Glomerular endothelial cell (primary cell): ENCODE measurements at regions not wholly inside any gene's neighbourhood (a gene's known extent, or its start where the extent isn't known, plus 50 kb on each side); places are given as distances from the start of the nearest gene placed in this dataset.
"Not testable (repeated sequence)": the region's sequence is repeated elsewhere in the genome, so short reads cannot be mapped to it uniquely, and the experiment has no call there.

Experiments
- DNase-seq: peaks from one replicate; pipeline ENCODE4 v3.0.0-alpha.2; 2011; ENCODE audit warnings: low read depth, low spot score; ENCODE audit errors: extremely low read depth

DNA sequence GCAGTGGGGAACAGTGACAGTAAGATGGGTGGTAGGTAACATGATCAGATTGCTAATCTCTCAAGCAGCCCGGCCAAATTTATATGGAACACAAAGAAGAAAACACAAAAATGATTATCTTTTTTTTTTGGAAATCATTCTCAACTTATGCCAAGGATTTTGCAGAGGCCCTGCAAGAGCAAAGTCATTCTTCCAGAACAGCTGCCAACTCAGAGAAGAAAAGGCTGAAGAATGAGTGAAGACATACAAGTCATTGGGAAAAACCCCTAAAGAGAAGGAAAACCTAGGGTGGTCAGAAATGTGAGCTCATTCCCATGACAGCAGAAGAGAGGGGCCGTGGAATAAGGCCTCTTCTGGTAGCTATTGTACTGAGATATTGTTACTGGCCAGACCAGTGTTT lies 246.7 kb downstream of the SHOX2 start:
- no peak for DNase-seq

DNA sequence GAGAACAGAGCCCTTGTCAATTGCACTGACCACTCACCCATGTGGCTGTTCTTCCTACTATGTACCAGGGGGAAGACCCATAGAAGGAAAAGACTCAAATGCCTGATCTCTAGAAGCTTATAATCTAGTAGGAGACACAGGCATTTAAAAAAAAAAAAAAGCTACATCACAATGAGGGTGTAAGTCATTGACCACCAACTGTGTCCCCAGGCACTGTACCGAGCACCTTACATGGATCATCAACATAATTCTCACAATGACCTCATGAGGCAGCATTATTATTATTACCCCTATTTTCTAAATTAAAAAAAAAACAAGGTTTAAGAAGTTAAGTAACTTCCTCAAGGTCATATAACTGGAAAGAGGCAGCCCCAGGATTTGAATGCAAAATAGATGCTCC lies 247.4 kb downstream of the SHOX2 start:
- no peak for DNase-seq

DNA sequence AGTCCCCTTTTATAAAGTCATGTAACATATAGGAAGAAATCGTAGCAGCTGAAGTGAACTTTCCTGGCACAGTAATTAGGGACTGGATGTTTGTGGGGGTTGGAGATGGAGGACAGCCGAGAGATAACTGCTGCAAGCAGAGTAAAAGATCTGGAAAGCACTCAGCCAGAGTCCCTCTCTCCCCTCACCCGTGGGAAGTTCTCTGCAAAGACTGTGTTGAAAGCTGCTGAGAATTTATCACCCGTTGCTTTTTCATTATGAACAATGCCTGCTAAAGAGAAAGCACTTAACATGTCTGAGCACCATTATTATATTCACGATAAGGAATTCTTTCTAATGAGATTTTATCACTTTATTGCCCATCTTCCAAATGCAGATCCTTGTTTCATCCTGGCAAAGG lies 248.8 kb downstream of the SHOX2 start:
- no peak for DNase-seq

DNA sequence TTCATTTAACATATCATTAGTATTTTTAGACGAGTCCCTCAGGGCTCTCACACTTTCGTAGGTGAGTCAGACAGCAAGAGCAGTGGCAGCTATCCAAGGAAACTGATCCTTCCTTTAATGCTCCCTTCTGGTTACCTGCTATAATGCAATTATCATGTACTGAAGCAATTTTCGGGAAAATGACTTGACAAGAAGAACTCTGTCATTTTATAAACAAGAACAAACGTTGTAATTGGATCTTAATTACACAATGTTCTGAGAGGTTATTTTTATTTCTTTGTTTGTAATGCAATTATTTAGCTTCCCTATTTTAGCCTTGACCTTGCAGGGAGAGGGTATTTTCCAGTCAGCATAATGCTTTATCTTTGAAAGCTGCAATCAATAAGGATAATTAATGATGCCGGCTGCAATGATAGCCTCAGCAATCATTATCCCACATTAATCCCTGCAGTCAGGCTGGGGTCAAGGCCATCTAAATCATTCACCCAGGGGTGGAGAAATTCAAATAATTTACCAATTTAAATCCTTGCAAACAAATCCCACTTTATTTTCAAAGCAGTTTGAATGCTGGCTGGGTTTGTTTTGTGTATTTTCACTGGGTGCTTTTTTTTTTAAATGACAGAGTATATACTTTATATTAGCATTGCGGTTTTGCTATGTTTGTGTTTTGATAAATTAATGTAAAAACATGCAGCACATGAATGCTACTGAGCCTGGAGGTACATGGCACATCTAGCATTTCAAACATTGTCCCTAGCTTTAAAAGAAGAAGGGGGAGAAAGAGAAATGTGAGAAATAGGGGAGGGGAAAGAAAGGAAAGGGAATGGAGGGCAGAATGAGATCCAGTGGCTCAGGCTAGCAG lies 249.9 kb downstream of the SHOX2 start:
- no peak for DNase-seq

DNA sequence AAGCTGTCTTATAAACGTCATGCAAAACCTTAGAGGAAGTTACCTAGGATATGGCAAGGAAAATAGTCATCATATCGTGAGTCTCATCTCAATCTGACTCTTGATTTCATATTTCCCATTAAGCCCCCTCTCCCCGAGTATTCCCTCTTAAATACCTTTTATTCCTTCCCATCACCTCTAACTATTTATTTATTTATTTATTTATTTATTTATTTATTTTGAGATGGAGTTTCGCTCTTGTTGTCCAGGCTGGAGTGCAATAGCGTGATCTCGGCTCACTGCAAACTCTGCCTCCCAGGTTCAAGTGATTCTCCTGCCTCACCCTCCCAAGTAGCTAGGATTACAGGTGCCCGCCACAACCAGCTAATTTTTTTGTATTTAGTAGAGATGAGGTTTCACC lies 260.4 kb downstream of the SHOX2 start:
- not testable (repeated sequence) for DNase-seq

DNA sequence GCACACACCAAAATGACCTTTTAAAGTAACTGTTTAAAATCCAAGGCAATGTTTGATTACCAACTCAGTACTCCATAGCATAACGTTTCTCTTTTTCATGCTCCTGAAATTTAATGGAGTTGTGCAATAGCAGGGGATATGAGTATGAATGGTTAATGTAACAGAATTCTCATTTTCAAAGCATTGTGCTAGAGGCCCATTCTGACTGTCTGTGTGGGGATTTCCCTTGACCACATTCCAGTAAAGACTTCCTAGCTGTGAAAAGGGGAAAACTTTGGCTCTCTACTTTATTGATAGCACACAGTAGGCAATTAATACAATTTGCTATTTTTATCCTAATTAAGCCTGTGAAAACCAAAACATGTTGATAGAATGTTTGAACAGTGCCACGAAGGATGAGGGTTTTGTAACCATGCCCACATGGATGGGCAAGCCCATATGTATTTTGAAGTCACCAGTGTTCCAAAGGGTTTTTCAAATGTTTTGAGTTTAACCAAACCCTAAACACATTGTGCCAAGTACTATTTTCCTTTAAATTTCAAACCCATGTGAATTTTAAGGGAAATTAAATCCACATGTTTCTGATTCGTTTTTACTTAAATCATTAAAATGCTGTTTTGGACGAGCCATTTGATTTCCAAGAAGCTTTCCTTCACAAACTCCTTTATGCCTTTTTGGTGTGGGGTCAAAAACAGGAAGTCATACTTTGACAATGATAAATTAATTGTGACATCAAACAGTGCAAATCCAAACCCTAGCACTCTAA lies 261.2 kb downstream of the SHOX2 start:
- no peak for DNase-seq

DNA sequence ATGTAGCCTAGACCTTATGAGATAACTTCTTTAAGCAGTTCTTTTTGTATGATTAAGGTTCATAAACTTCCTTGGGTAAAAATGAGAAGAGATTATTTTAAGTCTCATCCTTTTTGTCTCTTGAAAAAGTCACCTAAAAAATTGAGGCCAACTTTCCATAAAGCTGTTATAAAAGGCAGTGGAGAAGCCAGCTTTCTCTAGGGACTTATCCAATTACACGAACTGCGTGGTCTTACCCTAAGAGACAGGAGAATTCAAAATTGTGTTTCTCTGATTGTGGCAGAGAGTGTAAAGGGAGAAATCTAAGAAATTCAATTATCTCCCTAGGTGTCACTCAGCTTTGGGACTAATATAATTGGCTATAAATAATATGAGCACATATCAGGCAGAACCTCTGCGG lies 262.0 kb downstream of the SHOX2 start:
- DNase-seq = no peak

DNA sequence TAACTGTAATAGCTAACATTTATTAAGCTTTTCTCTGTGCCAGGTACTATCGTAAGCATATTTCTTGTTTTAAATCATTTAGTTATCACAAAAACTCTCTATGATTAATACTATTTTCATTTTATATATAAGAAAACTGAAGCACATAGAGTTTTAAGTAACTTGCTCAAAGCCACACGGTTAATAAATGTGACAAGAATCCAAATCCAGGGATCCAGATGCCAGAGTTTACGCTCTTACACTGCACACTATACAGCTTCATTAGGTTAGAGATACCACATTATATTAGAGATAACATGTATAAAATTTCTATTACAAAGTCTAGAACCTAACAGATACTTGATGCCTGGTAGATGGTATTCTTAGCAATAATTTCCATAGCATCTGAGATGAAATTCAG lies 265.2 kb downstream of the SHOX2 start:
- no peak for DNase-seq

DNA sequence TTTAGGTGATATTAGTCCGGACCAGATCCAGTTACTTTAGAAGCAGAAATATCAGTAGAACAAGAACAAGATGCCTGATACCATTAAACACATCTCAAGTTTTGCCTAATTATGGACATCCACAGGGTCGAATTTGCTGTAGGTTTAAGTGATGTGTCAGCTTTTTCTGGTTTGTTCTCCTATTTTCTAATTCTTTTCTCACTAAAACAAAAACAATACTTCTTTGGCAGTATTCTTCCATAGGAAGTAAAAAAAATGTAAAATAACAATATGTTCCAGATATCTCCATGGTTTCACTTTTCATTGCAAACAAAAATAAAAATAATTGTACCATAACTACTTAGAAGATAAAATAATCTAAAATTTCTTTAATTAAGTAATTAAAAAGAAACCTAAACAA lies 265.7 kb downstream of the SHOX2 start:
- no peak for DNase-seq

DNA sequence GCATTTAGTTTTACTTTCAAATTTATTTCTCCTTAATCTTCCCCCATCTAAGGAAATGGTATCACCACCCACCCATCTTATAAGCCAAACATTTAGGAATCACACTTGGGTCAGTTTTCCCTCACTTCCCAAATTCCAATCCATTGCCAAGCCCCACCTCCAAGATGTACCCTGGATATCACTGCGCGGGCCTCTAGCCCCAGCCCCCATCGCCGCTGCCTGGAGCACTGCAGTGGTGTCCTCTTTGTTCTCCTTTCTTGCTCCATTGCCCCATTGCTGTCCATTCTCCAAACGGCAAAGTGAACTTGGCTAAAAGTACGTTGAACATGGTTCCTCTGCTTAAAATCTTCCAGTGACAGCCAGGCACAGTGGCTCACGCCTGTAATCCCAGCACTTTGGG lies 267.8 kb downstream of the SHOX2 start:
- no peak for DNase-seq

DNA sequence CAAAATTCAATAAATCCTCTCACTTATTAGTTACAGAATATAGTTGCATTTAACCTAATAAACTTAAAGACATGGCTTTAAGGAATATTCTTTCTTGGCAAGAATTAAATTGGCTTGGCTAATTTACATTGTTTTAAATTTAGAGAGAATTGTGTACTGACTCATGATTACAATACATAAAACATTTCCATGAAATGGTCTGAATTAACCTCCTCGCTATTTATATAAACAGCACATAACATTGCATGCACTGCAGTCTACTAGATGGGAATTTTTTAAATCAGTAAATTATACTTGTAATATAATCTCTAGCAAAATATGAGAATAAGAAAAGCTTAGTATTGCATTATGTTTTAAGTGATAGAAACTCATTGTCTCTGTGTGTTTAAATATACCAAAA lies 268.9 kb downstream of the SHOX2 start:
- DNase-seq = no peak

DNA sequence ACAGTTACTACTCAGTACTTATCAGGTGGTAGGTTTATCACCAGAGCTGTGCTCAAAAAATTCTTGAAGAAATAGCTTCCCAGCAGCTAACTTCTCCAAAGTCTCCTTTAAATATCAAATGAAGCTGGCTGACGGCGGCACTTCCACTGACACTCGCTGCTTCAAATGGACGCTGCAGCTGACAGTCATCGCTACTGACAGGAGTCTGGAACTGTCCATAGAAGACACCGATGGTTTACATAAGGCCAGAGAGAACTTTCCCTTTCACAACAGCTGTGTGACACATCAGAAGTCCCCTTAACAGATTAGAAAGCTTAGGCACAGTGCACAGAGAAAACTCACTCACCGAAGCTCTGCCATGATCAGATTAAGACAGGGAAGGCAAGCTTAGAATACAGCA lies 270.2 kb downstream of the SHOX2 start:
- DNase-seq = no peak

DNA sequence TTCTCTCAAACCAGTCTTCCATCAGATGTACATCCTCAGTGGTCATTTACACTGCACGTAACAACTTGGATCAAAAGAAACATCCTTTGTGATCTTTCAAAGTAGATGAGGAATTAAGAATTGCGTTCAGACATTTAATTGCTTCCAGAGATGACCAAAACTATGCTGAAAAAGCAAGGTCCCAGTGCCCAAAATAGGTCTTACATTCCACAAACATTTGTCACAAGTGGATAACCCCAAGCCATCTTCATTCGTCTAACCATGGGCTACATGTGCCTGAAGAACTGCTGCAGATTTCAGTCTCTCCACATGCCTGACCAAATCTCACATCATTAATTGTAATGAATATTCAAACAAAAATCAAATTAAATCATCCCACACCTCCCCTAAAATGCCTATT lies 273.6 kb downstream of the SHOX2 start:
- no peak for DNase-seq

DNA sequence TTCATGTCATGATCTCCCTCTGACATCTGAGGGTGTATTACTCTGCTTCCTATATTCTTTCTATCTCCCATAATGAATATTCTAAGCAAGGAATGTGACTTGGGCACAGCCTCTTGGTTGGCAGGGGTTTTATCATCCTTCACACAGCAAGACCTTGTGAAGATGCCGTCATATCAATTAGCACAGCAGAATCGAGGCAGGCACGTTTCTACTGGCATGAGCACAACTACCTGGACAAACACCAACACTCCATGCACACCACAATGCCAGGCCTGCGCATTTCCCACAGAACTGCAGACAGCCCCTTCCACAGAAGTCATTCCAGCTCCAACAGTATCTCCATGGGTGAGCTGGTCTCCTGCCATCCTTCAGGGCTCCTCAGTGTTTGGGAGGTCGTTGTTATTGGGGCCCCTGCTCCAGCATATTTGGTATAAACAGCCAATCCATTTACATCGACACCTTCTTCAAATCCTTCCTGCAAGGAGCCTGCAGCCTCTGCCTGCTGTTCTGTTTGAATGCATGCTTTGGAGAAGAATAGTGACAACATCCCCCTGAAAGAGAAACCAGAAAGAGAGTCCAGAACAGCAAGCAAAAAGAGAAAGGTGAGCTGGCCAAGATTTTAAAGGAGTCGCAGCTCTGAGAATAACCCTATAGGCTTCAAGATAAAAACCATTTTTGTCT lies 275.5 kb downstream of the SHOX2 start:
- no peak for DNase-seq

DNA sequence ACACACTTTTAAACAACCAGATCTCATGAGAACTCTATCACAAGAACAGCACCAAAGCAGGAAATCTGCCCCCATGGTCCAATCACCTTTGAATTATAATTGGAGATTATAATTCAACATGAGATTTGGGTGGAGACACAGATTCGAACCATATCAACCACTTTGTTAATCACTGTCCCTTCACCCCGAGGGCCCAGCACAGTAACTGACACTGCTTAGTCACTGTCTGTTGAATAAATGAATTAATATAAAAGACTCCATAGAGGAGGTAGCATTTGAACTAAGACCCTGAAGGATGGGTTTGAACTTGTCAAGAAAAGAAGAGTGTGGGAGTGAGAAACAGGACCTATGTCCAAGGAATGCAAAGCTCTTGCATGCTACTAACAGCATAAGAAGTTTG lies 276.4 kb downstream of the SHOX2 start:
- no peak for DNase-seq

DNA sequence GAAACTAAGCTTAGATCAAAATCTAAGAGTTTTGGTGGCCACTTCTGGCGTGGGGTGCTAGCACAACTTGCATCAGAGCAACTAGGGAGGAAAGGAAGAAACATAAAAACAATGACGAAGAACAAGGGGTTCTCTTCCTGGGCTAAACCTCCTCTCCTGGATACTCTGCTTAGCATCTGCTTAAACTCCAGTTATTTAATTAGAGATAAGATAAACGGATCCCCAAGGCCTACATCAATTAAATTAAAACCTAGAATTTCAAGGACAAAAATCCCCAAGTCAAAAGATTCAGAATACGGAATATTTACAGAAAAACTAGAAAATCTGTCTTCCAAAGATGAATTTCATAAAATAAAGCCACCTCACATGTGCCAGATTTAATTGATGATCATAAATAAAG lies 281.9 kb downstream of the SHOX2 start:
- DNase-seq = no peak

DNA sequence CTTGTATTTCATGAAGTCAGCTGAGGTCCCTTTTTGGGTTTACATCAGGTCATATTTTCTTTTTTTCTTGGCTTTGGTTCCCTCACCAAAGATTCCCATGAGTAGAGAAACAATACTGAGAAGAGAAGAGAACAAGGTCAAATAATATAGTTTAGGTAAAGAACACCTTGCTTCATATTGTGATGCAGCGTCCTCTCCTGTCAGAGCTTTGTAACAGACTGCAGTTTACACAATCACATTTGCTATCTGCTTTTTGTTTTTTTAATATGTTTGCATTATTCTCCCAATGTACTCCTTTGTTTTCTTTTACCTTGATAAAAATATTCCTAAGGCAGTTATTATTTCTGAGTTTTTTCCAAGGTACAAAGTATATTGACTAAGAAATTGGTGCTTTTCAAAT lies 283.2 kb downstream of the SHOX2 start:
- no peak for DNase-seq

DNA sequence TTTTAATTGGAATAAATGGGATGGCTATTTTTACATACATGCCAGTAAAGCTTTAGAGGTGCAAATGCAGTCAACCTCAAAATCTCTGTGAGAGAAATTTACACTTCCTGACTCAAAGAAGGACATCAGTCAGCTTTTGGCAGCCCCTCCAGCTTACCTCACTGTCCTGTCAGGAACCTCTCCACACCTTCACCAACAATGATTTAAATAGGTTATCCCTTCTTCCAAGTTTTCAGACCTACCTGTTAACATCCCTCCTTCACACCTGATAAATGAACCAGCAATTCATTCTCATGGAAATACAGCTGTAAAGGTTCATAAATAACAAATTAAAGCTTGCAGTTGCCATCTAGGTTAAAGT lies 286.1 kb downstream of the SHOX2 start:
- no peak for DNase-seq

DNA sequence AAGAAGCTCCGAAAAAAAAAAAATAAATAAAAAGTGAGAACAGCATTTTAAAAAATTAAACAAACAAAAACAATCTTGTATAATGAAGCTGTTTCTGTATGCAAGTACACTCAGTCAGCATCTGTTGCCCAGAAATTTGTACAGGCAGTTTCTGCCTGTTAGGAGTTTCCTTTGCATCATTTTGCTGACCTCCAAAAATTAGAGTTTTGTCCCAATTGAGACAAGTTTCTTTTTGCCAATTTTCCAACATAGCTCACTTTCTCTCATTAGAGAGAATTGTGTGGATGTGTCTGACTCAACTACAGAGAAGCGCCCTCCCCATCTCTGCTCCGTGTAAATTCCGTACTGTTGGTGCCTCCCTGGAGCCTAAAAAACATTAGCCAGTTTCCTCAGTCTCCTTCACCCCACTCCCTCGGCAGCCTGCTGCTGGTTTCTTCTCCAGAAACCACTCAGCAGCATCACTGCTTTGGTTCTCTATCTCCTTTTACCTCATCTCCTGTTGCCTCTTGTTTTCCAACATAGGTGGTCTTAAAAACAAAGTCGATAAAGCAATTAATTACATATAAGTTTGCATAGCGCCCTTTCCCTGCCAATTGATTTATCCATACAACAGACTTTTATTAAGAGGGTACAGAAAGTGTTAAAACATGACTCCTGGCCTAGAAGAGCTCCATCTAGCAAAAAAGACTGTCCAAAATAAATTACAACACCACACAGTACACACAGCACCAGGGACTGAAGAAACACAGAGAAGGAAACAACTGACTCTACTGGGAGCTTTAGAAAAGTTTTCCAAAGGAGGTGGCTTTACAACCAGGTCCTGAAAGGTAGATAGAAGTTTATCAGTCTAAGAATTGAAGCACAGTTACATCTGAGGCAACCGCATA lies 286.7 kb downstream of the SHOX2 start:
- DNase-seq = no peak

DNA sequence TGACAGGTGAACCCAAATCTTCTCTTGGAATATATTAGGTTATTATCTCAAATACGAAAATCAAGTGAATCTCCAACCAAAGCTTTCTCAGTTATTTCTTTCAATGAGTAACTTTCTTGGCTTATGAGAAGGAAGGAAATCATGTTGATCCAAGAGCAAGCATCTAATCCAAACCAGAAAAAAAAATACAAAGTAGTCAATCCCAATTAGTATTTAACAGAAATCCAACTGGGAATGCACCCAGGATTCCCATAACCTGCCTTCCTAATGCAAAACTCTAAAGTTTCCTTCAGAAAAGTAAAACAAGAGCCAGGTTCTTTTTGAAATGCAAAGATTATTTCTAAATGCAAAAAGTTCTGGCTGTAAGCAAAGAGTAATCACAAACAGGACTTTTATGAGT lies 289.3 kb downstream of the SHOX2 start:
- DNase-seq = no peak

DNA sequence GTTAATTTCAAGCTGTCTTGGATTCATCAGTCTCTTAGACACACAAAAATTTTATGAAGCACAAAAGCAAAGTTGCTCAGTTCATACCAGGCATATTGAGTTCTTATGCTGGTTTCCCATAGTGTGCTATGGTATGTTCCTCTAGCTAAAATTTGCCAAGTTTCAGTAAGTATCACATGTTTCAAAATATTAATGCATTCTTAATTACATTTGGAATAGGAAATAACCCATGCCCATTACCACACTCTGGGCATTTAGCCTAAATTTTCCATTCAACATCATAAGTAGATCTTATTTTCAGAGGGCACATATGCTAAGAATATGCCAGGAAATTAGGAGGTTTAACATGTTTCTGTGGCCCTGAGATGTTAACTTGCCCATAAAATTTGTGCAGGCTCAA lies 289.9 kb downstream of the SHOX2 start:
- DNase-seq = no peak
